H9 (cell line): ENCODE measurements at regions not wholly inside any gene's neighbourhood (a gene's known extent, or its start where the extent isn't known, plus 50 kb on each side); places are given as distances from the start of the nearest gene placed in this dataset.

Experiments
- DNase-seq: peaks from one replicate; pipeline ENCODE4 v3.0.0-alpha.2; 2017
- H2AFZ ChIP-seq: one replicate; pipeline ENCODE4 v1.6.1; 2013; ENCODE audit warnings: mild to moderate bottlenecking, low read length, control low read depth, moderate library complexity
- H2AK5ac ChIP-seq: 2 replicates; pipeline ENCODE4 v1.6.1; 2013; ENCODE audit warnings: low read length, control low read depth, mixed read lengths; ENCODE audit not compliant: insufficient read length
- H2BK120ac ChIP-seq: one replicate; pipeline ENCODE4 v1.6.1; 2013; ENCODE audit warnings: low read depth, mild to moderate bottlenecking, low read length, control low read depth, inconsistent platforms; ENCODE audit not compliant: poor library complexity, severe bottlenecking
- H2BK12ac ChIP-seq: 2 replicates; pipeline ENCODE4 v1.6.1; 2013; ENCODE audit warnings: low read length, control low read depth, mixed read lengths, low read depth; ENCODE audit not compliant: insufficient read length
- H2BK15ac ChIP-seq: 2 replicates; pipeline ENCODE4 v1.6.1; 2013; ENCODE audit warnings: low read depth, low read length, control low read depth
- H2BK20ac ChIP-seq: one replicate; pipeline ENCODE4 v1.6.1; 2013; ENCODE audit warnings: low read depth, mild to moderate bottlenecking, low read length, control low read depth, inconsistent platforms; ENCODE audit not compliant: poor library complexity, severe bottlenecking
- H2BK5ac ChIP-seq: 2 replicates; pipeline ENCODE4 v1.6.1; 2013; ENCODE audit warnings: low read length, control low read depth, mixed read lengths; ENCODE audit not compliant: insufficient read length
- H3K14ac ChIP-seq: 2 replicates; pipeline ENCODE4 v1.6.1; 2013; ENCODE audit warnings: low read length, control low read depth; ENCODE audit not compliant: insufficient read depth
- H3K18ac ChIP-seq: 2 replicates; pipeline ENCODE4 v1.6.1; 2013; ENCODE audit warnings: low read depth, mild to moderate bottlenecking, mixed read lengths, low read length, control low read depth; ENCODE audit not compliant: insufficient read length
- H3K23ac ChIP-seq: 2 replicates; pipeline ENCODE4 v1.6.1; 2013; ENCODE audit warnings: low read length, control low read depth, mixed read lengths, low read depth; ENCODE audit not compliant: insufficient read length
- H3K23me2 ChIP-seq: 2 replicates; pipeline ENCODE4 v1.6.1; 2013; ENCODE audit warnings: low read depth, mild to moderate bottlenecking, mixed read lengths, low read length, control low read depth; ENCODE audit not compliant: insufficient read length, poor library complexity, severe bottlenecking
- H3K27ac ChIP-seq: 2 replicates; pipeline ENCODE4 v1.5.1; 2013; ENCODE audit warnings: low read length, control low read depth, mixed read lengths, low read depth; ENCODE audit not compliant: insufficient read length
- H3K27me3 ChIP-seq: 2 replicates; pipeline ENCODE4 v1.6.1; 2013; ENCODE audit warnings: low read length, control low read depth, inconsistent platforms; ENCODE audit not compliant: insufficient read depth
- H3K4ac ChIP-seq: 2 replicates; pipeline ENCODE4 v1.6.1; 2013; ENCODE audit warnings: low read depth, mild to moderate bottlenecking, control low read depth, inconsistent platforms, low read length, moderate library complexity
- H3K4me1 ChIP-seq: 2 replicates; pipeline ENCODE4 v1.6.1; 2013; ENCODE audit warnings: low read length, control low read depth, inconsistent platforms; ENCODE audit not compliant: insufficient read depth
- H3K4me2 ChIP-seq: 2 replicates; pipeline ENCODE4 v1.6.1; 2013; ENCODE audit warnings: low read length, control low read depth, mixed read lengths; ENCODE audit not compliant: insufficient read length, insufficient read depth
- H3K56ac ChIP-seq: 2 replicates; pipeline ENCODE4 v1.6.1; 2013; ENCODE audit warnings: low read depth, mild to moderate bottlenecking, mixed read lengths, low read length, control low read depth; ENCODE audit not compliant: insufficient read length
- H3K79me1 ChIP-seq: 2 replicates; pipeline ENCODE4 v1.6.1; 2013; ENCODE audit warnings: low read depth, mild to moderate bottlenecking, moderate library complexity, low read length, control low read depth, inconsistent platforms; ENCODE audit not compliant: insufficient read depth, poor library complexity, severe bottlenecking
- H3K79me2 ChIP-seq: 2 replicates; pipeline ENCODE4 v1.6.1; 2013; ENCODE audit warnings: low read length, control low read depth, inconsistent platforms; ENCODE audit not compliant: insufficient read depth
- H3K9ac ChIP-seq: 2 replicates; pipeline ENCODE4 v1.6.1; 2013; ENCODE audit warnings: low read length, control low read depth, mixed read lengths; ENCODE audit not compliant: insufficient read length; ENCODE audit errors: extremely low read depth
- H3K9me3 ChIP-seq: one replicate; pipeline ENCODE4 v1.6.1; 2013; ENCODE audit warnings: low read depth, low read length, inconsistent platforms; ENCODE audit not compliant: control insufficient read depth
- H3T11ph ChIP-seq: one replicate; pipeline ENCODE4 v1.6.1; 2013; ENCODE audit warnings: mild to moderate bottlenecking, low read length, control low read depth, inconsistent platforms
- H4K20me1 ChIP-seq: one replicate; pipeline ENCODE4 v1.6.1; 2013; ENCODE audit not compliant: control insufficient read depth, insufficient read length, insufficient read depth
- H4K5ac ChIP-seq: 2 replicates; pipeline ENCODE4 v1.6.1; 2013; ENCODE audit warnings: low read depth, mild to moderate bottlenecking, mixed read lengths, low read length, control low read depth; ENCODE audit not compliant: insufficient read length
- H4K8ac ChIP-seq: replicated peaks from 2 replicates; pipeline ENCODE4 v1.6.1; 2013; ENCODE audit warnings: low read length, control low read depth, mixed read lengths, low read depth; ENCODE audit not compliant: insufficient read length
- H4K91ac ChIP-seq: 2 replicates; pipeline ENCODE4 v1.6.1; 2013; ENCODE audit warnings: low read depth, mild to moderate bottlenecking, moderate library complexity, mixed read lengths, low read length, control low read depth; ENCODE audit not compliant: insufficient read length
- H3K27ac Mint-ChIP-seq, 3 experiments: 2 replicates in 2 of 3; 3 replicates in 1 of 3; pipeline ENCODE4 v1.8.0; 2020 to 2021; ENCODE audit warnings: mixed read lengths in 3 of 3, mild to moderate bottlenecking in 1 of 3, moderate library complexity in 1 of 3
- H3K27me3 Mint-ChIP-seq: 2 replicates; pipeline ENCODE4 v1.8.0; 2021; ENCODE audit warnings: low read depth, mild to moderate bottlenecking, moderate library complexity, mixed read lengths
- H3K36me3 Mint-ChIP-seq, 3 experiments: 2 replicates in 2 of 3; 3 replicates in 1 of 3; pipeline ENCODE4 v1.8.0; 2020 to 2021; ENCODE audit warnings: low read depth in 3 of 3, mixed read lengths in 3 of 3; ENCODE audit not compliant: insufficient read depth in 1 of 3
- H3K4me1 Mint-ChIP-seq, 2 experiments: 2 replicates each; pipeline ENCODE4 v1.8.0; 2020; ENCODE audit warnings: mixed read lengths in 2 of 2
- H3K4me3 Mint-ChIP-seq, 2 experiments: 2 replicates in 1 of 2; 3 replicates in 1 of 2; pipeline ENCODE4 v1.8.0; 2020 to 2021; ENCODE audit warnings: mild to moderate bottlenecking in 2 of 2, mixed read lengths in 2 of 2, moderate library complexity in 1 of 2
- H3K9me3 Mint-ChIP-seq, 2 experiments: 2 replicates in 1 of 2; 3 replicates in 1 of 2; pipeline ENCODE4 v1.8.0; 2020; ENCODE audit warnings: mild to moderate bottlenecking in 2 of 2, mixed read lengths in 2 of 2, moderate library complexity in 1 of 2
- CTCF ChIP-seq: fragments of 200-600 bp; sonication (generic); conservative IDR thresholded peaks from 3 replicates; pipeline ENCODE4 v1.8.0; 2021; ENCODE audit warnings: antibody characterized with exemption, mild to moderate bottlenecking
- WGBS: extraction: QIAGEN DNeasy Blood & Tissue Kit; methylation state at CpG from one replicate; pipeline ENCODE4 v1.1.7; 2013; ENCODE audit warnings: missing lambda C conversion rate, low lambda C conversion rate, mixed read lengths; ENCODE audit not compliant: insufficient read length; ENCODE audit errors: extremely low coverage; 5-methylcytosine and 5-hydroxymethylcytosine counted together

- H3K4me3 Mint-ChIP-seq: no peak overlapping the region
Measured at GRCh38 chr6:143591441-143591840, 79.9 kb upstream of the FUCA2 start.

More at GRCh38 chr6:143591441-143591840, 79.9 kb upstream of the FUCA2 start:
- H3K9me3 Mint-ChIP-seq: no peaks in the 10 kb centered on the region
- Histone ChIP-seq H4K20me1 (no peaks in the 10 kb centered on the region), H4K8ac (no peak overlapping the region), H4K91ac (no peak overlapping the region), H3K79me1 (no peaks in the 10 kb centered on the region), H2BK20ac (no peak overlapping the region), H2AFZ (no peak overlapping the region), H4K5ac (no peak overlapping the region), H3T11ph (no peak overlapping the region), H2BK120ac (no peak overlapping the region), H3K79me2 (no peaks in the 10 kb centered on the region), H3K23me2 (no peaks in the 10 kb centered on the region), H3K4me2 (no peak overlapping the region), H3K27me3 (no peaks in the 10 kb centered on the region), H3K9me3 (no peaks in the 10 kb centered on the region), H3K23ac (no peak overlapping the region), H3K18ac (no peak overlapping the region), H2BK15ac (no peak overlapping the region), H3K14ac (no peak overlapping the region), H3K4me1 (peaks cover 2% of the 10 kb centered on the region; the same call in 1 of the 2 replicates), H3K56ac (no peak overlapping the region), H3K27ac (no peak overlapping the region), H3K9ac (no peak overlapping the region), H2BK12ac (no peak overlapping the region), H2BK5ac (no peak overlapping the region), H2AK5ac (no peak overlapping the region), H3K4ac (no peak overlapping the region)
- H3K27me3 Mint-ChIP-seq: no peaks in the 10 kb centered on the region
- no CpG with 5 or more reads among the region's 4 CpGs for WGBS
- no peaks in the 10 kb centered on the region for H3K36me3 Mint-ChIP-seq
- TF ChIP-seq CTCF: no peak
- H3K27ac Mint-ChIP-seq: 0 out of 7 replicates have a peak overlapping the region, but pooled peaks of 1 of the 3 experiments have one; percentile 71
- DNase-seq: no peak
- peaks cover 24 to 25% of the 10 kb centered on the region in 2 experiments for H3K4me1 Mint-ChIP-seq
